HG02870 (cell line): ENCODE measurements at regions not wholly inside any gene's neighbourhood (a gene's known extent, or its start where the extent isn't known, plus 50 kb on each side); places are given as distances from the start of the nearest gene placed in this dataset.
"Not testable (repeated sequence)": the region's sequence is repeated elsewhere in the genome, so short reads cannot be mapped to it uniquely, and the experiment has no call there.

Source experiments
- ATAC-seq: cut with Tn5 transposase; IDR thresholded peaks from one replicate; pipeline ENCODE4 v1.9.1; 2021; ENCODE audit warnings: mild to moderate bottlenecking, moderate library complexity; ENCODE audit not compliant: unreplicated experiment

DNA sequence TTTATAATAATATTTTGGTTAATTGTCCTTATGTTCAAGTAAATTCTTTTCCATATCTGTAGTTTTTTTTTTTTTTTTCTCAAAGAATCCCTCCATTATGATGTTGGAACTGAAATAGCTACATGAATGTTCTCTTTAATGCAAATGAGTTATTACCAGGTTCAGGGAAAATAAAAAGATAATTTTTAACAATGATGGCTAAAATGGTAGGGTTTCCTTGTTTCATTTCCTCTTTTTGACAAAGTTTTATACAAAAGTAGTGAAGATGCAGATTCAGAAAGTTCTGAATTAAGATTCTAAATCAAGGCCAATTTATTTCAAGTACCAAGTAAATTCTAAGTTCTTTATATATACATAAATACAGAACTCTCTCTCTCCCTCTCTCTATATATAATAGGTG, 779.0 kb upstream of the INTU start:
- ATAC-seq: no peak

DNA sequence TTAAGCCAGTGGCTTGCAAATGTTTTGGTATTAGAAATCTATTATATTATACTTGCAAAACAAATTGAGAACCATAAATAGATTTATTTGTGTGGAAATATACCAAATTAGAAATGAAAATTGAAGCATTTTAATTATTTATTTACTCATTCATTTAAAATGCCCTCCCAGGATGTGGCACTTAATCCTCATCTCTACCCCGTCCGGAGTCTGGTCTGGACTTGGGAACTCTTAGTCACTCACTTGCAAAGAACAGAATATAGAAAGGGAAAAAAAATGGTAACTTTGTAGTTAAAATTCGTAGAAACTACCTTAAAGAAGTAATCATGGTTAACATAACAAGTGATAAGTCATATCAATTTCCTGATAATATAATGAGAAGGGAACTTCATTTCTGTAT, 775.9 kb upstream of the INTU start:
- ATAC-seq: no peak

DNA sequence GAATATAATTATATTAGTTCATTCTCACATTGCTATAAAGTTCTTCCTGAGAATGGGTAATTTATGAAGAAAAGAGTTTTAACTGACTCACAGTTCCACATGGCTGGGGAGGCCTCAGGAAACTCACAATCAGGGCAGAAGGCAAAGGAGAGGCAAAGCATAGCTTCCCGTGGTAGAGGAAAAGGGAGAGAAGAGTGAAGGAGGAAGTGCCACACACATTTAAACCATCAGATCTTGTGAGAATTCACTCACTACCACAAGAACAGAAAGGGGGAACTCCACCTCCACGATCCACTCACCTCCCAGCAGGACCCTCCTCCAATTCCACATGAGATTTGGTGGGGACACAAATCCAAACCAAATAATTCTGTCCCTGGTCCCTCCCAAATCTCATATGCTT, 773.4 kb upstream of the INTU start:
- ATAC-seq: no peak

DNA sequence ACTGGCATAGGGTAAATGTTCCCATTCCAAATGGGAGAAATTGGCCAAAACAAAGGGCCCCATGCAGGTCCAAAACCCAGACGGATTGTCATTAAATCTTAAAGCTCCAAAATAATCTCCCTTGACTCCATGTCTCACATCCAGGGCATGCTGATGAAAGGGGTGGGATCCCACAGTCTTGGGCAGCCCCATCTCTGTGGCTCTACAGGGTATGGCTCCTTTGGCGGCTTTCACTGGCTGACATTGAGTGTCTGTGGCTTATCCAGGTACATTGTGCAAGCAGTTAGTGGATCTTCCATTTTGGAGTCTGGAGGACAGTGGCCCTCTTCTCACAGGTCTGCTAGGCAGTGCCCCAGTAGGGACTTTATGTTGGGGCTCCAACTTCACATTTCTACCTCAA, 772.9 kb upstream of the INTU start:
- ATAC-seq: no peak

DNA sequence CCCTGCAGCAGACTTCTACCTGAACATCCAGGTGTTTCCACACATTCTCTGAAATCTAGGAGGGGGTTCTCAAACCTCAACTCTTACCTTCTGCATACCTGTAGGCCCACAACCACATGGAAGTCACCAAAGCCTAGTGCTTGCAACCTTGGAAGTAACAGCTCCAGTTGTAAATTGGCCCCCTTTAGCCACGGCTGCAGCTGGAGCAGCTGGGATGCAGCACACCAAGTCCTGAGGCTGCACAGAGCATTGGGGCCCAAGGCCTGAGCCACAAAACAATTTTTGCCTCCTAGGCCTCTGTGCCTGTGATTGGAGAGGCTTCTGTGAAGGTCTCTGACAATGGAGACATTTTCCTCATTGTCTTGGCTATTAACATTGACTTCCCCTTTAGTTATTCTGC, 772.4 kb upstream of the INTU start:
- no peak for ATAC-seq

DNA sequence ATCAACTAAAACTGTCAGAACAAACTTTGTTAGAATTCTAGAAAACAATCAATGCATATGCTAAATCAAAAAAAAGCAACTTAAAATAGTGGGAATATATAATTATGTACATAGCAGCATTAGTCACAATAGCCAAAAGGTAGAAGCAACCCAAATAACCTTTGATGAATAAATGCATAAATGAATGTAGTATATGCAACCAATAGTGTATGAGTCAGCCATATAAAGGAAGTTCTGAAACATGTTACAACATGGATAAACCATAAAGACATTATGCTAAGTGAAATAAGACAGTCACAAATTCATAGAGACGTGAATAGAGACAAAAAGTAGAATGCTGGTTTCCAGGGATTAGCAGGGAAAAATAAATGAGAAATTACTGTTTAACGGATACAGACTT, 762.8 kb upstream of the INTU start:
- no peak for ATAC-seq

DNA sequence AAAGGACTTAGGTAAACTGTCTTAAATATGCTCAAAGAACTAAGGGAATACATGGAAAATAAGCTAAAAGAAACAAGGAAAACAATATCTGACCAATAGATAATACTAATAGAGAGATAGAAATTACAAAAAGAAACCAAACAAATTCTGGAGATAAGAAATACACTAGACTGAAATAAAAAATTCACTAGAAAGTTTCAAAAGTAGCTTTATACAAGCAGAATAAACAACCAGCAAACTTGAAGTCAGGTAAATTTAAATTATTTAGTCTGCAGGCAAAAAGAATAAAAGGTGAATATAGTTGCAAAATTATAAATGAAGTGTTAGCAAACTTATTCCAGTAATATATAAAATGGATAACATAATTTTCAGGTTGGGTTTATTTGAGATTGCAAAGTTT, 760.9 kb upstream of the INTU start:
- no peak for ATAC-seq

DNA sequence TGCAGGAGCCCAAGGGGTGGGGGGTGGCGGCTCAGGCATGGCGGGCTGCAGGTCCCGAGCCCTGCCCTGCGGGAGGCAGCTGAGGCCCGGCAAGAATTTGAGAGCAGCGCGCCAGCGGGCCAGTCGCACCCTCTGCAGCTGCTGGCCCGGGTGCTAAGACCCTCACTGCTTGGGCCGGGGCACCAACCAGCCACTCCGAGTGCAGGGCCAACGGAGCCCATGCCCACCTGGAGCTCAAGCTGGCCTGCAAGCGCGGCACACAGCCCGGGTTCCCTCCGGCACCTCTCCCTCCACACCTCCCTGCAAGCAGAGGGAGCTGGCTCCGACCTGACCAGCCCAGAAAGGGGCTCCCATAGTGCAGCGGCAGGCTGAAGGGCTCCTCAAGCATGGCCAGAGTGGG, 758.2 kb upstream of the INTU start:
- ATAC-seq: no peak

DNA sequence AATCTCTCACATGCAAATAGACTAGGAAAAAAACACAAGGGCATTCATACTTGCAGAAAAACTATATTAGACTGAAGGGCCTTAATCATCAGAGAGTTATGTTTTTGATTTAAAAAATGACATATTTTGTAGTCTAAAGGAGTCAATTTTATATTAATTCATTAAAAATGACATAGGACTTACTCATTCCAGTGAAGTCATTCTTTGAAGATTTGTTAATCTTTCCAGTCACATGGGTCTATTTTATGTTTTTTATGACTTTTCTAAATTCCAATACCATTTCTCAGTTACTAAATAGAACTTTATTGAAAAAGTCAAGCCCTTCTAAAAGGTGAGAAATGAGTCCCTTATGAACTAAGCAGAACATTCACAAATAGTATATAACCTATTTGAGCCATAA, 743.8 kb upstream of the INTU start:
- no peak for ATAC-seq

DNA sequence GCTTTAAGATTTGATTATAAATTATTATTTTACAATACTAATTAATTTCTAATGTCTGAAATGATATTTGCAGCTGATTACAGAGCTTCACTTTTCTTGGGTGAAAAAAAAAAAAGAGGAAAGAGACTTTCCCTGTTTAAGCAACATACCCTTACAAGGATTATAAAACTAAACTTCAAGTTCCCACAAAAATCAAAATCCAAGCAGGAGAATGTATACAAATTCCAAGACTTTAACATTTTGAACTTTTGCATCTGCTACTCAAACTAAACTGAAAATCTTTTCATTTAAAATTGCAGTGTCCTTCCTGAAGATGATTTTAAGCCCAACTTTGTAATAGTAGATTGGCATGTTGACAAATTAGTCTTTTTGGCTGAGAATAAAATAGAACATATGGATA, 742.4 kb upstream of the INTU start:
- no peak for ATAC-seq

DNA sequence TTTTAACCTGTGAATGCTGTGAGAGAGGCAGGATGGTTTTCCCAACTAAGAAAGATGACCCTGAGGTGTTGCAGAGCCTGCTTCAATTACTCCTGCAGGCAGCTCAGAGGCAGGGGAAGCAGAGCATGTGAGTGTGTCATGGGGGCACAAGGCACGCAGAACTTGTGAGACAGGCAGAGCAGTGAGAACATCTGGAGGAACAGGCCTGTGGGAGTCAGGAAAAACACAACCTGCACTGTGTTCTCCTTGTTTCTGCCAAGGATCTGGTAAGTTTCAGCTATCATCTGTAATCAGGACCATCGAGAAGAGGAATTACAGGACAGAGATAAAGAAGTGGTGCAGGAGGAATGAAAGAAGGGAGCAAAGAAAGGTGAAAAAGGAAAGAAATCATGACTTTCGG, 741.8 kb upstream of the INTU start:
- no peak for ATAC-seq

DNA sequence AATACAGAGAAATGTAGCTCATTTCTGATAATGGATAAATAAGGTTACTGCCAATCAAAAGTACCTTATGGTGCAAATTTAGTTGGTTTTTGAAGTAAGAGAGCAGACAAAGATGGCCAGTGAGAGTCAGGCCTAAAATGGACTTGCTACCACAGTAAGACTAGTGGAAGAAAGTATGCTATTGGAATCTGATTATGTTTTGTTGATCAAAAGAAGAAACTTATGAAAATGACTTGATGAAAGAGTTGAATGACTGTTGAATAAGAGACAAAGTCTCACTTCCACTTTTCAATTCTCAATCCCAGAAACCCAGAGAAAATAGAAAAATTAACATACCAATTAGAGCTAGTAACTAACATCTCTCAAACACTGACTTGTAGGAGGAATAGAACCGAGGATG, 737.8 kb upstream of the INTU start:
- no peak for ATAC-seq

DNA sequence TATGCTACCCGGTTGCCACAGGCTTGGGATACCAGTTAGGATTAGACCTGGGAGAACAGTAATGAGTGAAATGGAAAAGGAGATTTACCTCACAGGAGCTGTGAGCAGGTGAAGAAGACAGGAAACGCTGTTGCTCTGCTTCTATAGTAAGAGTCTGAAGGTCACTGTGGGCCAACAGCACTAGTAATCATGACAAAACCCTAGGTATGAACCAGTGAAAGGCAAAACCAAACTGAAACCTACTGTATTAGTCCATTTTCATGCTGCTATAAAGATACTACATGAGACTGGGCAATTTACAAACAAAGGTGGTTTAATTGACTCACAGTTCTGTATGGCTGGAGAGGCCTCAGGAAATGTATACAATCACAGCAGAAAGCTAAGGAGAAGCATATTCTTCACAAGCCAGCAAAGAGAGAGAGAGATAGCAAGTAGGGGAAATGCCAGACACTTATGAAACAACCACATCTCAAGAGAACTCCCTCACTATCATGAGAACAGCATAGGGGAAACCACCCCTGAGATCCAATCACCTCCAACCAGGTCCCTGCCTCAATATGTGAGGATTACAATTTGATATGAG, 736.7 kb upstream of the INTU start:
- no peak for ATAC-seq

DNA sequence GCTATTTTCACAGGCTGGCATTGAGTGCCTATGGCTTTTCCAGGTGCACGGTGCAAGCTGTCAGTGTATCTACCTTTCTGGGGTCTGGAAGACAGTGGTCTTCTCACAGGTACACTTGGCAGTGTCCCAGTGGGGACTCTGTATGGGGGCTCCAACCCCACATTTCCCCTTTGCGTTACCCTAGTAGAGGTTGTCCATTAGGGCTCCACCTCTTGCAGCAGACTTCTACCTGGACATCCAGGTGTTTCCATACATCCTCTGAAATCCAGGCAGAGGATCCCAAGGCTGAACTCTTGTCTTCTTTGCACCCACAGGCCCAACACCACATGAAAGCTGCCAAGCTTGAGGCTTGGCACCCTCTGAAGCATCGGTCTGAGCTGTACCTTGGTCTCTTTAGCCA, 735.7 kb upstream of the INTU start:
- no peak for ATAC-seq

DNA sequence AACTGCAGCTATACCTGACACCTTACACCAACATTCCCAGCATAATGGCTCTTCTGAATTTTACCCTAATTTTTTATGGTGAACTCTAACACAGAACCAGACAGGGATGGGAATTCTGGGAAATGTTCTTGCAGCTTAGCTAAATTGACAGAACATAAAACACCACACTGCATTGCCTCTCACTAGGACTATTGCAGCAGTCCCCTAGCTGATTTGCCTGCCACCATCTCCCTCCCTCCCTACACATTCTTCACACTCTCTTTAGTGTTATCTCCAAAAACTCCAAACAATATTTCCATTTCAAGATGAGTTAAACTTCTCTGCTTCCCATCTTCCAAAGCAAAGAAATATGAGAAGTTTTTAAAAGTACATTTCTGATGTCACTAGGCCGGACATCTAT, 733.9 kb upstream of the INTU start:
- no peak for ATAC-seq

DNA sequence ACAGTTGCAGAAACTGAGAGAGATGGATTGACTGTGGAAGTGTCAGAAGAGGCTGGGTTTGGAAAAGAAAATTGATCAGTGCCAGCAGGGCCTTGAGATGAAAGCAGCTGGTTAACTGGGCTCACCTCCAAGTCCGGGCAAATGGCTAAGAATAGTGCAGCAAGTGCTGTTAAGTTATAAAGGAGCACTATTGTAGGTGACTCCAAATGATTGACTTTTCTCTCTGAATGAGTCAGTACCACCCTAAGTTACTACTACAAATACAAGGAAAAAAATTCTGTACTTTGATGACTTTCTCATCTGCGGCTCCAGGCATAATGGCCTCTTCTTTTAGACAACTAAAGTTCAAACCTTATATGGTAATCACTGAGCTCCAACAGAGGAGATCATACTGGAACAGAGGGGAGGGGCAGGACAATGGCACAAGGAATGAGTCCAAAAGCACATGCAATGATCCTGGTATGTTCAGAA, 733.4 kb upstream of the INTU start:
- no peak for ATAC-seq

DNA sequence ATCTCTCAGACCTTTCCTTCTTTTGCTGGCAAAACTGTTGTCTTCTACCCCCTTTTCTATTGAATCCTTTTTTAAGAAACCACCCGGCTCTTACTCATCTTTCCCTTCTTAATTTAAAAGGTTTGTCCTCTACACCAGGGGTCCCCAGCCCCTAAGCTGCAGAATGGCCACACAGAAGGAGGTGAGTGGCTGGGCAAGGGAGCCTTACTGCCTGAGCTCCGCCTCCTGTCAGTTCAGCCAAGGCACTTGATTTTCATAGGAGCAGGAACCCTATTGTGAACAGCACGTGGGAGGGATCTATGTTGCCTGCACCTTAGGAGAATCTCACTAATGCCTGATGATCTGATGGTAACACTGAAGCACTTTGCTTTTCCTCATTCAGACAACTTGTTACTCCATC, 726.3 kb upstream of the INTU start:
- ATAC-seq: no peak

DNA sequence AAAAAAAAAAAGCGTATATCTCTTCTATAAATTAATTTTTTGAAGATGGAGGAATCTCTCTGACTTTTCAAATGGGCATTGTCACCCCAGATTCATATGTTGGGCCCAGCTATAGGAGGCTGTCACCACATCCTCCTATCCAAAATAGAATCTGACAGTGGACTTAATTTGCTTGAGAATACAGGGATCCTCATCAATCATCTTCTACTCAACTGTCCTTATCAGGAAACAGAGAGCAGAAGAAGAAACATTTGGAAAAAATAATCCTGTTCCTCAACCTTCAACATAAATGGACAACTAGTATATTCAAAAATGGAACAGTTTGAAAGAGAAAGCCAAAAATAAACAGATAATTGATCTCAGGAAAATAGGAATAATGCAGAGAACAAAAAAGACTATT, 725.4 kb upstream of the INTU start:
- ATAC-seq: no peak

DNA sequence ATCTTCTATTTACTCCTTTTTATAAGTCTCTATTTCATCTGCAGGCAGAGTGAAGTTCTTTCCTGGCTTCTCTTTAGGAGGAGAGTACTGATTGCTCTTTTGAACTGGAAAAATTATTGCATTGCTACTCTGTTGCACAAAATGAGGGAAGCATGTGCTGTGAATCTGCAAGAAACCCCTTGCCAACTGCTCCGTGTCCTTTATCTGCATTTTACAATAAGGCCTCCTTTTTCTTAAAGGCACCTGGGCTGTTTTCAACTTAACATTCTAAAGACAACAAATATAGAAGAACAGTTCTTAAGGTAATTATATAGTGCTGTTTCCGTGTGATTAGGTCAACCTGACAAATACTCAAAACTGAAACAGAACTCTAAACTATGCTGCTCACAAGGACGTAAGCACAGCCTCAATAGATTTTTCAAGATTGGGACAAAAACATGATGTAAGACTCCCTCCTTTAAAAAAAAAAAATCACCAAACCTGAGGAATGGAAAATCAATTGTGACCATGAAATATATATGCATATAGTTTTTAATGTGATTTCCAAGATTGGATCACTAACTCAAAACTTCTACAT, 716.6 kb upstream of the INTU start:
- no peak for ATAC-seq

DNA sequence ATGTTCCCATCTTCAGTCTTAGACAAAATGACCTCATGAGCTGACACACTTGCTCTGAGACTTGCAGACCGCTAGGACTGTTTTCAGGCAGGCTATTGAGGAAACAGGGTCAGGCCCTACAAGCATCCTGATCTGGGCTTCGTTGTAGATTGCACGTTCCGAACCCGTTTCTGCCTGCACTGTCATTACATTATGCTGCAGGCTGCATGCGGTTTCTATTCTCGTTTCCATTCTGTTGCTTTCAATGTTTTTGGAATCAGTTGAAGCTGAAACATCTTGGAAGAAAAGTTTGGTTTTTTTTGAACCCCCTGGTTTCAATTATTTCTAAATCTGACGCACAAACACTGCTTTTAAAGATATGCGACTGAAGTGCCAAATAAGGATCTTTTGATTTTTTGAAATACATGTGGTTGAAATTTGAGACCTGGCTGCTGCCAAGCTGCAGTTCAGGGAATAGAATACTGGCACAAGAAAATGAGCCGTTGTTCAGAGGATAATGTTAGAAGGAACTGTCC, 716.1 kb upstream of the INTU start:
- ATAC-seq: no peak

DNA sequence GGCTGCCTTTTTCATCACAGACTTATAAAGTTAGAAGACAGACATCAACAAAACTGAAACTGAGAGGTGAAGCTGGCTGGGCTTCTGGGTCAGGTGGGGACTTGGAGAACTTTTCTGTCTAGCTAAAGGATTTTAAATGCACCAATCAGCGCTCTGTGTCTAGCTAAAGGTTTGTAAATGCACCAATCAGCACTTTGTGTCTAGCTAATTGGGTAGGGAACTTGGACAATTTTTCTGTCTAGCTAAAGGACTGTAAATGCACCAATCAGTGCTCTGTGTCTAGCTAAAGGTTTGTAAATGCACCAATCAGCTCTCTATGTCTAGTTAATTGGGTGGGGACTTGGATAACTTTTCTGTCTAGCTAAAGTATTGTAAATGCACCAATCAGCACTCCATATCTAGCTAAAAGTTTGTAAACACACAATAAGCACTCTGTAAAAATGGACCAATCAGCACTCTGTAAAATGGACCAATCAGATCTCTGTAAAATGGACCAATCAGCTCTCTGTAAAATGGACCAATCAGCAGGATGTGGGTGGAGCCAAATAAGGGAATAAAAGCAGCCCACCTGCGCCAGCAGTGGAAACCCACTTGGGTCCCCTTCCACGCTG, 710.3 kb upstream of the INTU start:
- not testable (repeated sequence) for ATAC-seq

DNA sequence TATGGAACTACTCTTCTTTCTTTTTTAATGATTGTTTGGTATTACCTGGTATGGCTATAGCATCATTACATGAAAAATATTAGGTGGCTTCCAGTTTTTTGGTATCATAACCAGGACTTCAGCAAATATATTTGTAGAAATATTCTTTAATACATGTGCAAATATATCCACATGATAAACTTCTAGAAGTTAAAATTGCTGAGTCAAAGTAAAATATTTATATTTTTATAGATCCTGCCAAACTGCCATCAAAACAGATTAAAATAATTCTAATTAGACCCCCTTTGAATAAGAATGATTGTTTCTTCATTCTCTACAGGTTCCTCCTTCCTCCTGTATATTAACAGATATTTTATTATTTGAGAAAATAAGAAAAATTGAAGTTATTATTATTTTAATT, 708.5 kb upstream of the INTU start:
- ATAC-seq: no peak

DNA sequence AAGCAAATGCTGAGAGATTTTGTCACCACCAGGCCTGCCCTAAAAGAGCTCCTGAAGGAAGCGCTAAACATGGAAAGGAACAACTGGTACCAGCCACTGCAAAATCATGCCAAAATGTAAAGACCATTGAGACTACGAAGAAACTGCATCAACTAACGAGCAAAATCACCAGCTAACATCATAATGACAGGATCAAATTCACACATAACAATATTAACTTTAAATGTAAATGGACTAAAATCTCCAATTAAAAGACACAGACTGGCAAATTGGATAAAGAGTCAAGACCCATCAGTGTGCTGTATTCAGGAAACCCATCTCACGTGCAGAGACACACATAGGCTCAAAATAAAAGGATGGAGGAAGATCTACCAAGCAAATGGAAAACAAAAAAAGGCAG, 702.7 kb upstream of the INTU start:
- ATAC-seq: not testable (repeated sequence)
